Endothelial cell of umbilical vein (primary cell): ENCODE measurements at regions not wholly inside any gene's neighbourhood (a gene's known extent, or its start where the extent isn't known, plus 50 kb on each side); places are given as distances from the start of the nearest gene placed in this dataset.

Experiments used
- BruUV-seq: library from RNA; stranded (reverse); fragments of 400-500 nt; replicated peaks from 2 replicates; lab custom pipeline; 2021; lab: Mats Ljungman, UMichigan
- CTCF ChIA-PET: fragments of 300-600, 350-600 bp; sonication (Branson Sonifier 250); formaldehyde crosslinking; loops from one replicate; lab custom pipeline; 2021; ENCODE audit warnings: antibody characterized with exemption, inconsistent platforms; lab: Charles Lee
- POLR2A ChIA-PET: fragments of 300-600, 350-600 bp; sonication (Branson Sonifier 250); formaldehyde crosslinking; loops from one replicate; lab custom pipeline; 2021; ENCODE audit warnings: antibody characterized with exemption, inconsistent platforms; lab: Charles Lee
- DNase-seq: peaks from one replicate; pipeline ENCODE4 v3.0.0-alpha.2; 2011; ENCODE audit warnings: low read depth, low spot score
- FAIRE-seq: peaks from 2 replicates; lab custom pipeline; 2011; peaks lifted over from hg19 to GRCh38; lab: Jason Lieb, UNC
- H2AFZ ChIP-seq: 2 replicates; pipeline ENCODE4 v1.6.0; 2012; ENCODE audit warnings: low read depth, low read length, control low read depth, inconsistent platforms
- H3K27ac ChIP-seq: 2 replicates; pipeline ENCODE4 v1.5.1; 2011; ENCODE audit warnings: low read depth, mild to moderate bottlenecking, control low read depth, low read length, moderate library complexity; ENCODE audit not compliant: insufficient read depth
- H3K27me3 ChIP-seq, 2 experiments: 2 replicates each; pipeline versions ENCODE4 v1.6.0 to v1.6.1; 2011; ENCODE audit warnings: low read length in 2 of 2, mixed read lengths in 1 of 2; ENCODE audit not compliant: control insufficient read depth in 2 of 2, insufficient read depth in 2 of 2
- H3K36me3 ChIP-seq, 2 experiments: 2 replicates in 1 of 2; 3 replicates in 1 of 2; pipeline ENCODE4 v1.5.1; 2011; ENCODE audit warnings: low read length in 2 of 2, mild to moderate bottlenecking in 1 of 2, moderate library complexity in 1 of 2; ENCODE audit not compliant: control insufficient read depth in 2 of 2, insufficient read depth in 2 of 2; ENCODE audit errors: extremely low read depth in 1 of 2
- H3K4me1 ChIP-seq: 3 replicates; pipeline ENCODE4 v1.5.1; 2011; ENCODE audit warnings: mild to moderate bottlenecking, low read length; ENCODE audit not compliant: control insufficient read depth, insufficient read depth; ENCODE audit errors: extremely low read depth
- H3K4me2 ChIP-seq: 2 replicates; pipeline ENCODE4 v1.6.1; 2011; ENCODE audit warnings: low read length, control low read depth, mixed read lengths; ENCODE audit not compliant: insufficient read depth
- H3K4me3 ChIP-seq, 3 experiments: fragments of 200-600 bp in 1 of 3; sonication (generic), shearing (Covaris generic) in 1 of 3; replicated peaks in 1 of 3; 2 replicates each; pipeline ENCODE4 v1.5.1; 2011 to 2016; ENCODE audit warnings: control low read depth in 3 of 3, low read length in 3 of 3, mild to moderate bottlenecking in 2 of 3, inconsistent platforms in 1 of 3, low read depth in 1 of 3, moderate library complexity in 1 of 3; ENCODE audit not compliant: insufficient read depth in 1 of 3
- H3K79me2 ChIP-seq: 2 replicates; pipeline ENCODE4 v1.6.0; 2012; ENCODE audit warnings: low read length, inconsistent platforms; ENCODE audit not compliant: control insufficient read depth, insufficient read depth
- H3K9ac ChIP-seq: replicated peaks from 2 replicates; pipeline ENCODE3; 2011; ENCODE audit warnings: low read length, control low read depth; ENCODE audit not compliant: insufficient read depth; ENCODE audit errors: extremely low read depth
- H3K9me1 ChIP-seq: replicated peaks from 3 replicates; pipeline ENCODE4 v1.6.0; 2011; ENCODE audit warnings: mild to moderate bottlenecking, low read length; ENCODE audit not compliant: control insufficient read depth, insufficient read depth; ENCODE audit errors: extremely low read depth
- H3K9me3 ChIP-seq: replicated peaks from 2 replicates; pipeline ENCODE4 v1.5.1; 2012; ENCODE audit warnings: low read length, inconsistent platforms; ENCODE audit not compliant: control insufficient read depth, insufficient read depth
- H4K20me1 ChIP-seq: replicated peaks from 2 replicates; pipeline ENCODE3; 2011; ENCODE audit warnings: mild to moderate bottlenecking, low read length; ENCODE audit not compliant: control insufficient read depth, insufficient read depth; ENCODE audit errors: extremely low read depth
- EZH2 ChIP-seq: IDR thresholded peaks from 2 replicates; pipeline ENCODE4 v1.6.1; 2012; ENCODE audit warnings: borderline replicate concordance, low read depth, mild to moderate bottlenecking, moderate library complexity, low read length, inconsistent platforms; ENCODE audit not compliant: severe bottlenecking
- FOS ChIP-seq: IDR thresholded peaks from 2 replicates; pipeline ENCODE4 v1.6.1; 2011; ENCODE audit warnings: mild to moderate bottlenecking, low read length, moderate library complexity, borderline replicate concordance; ENCODE audit not compliant: insufficient read depth
- GATA2 ChIP-seq: IDR thresholded peaks from 2 replicates; pipeline ENCODE4 v1.7.0; 2011; ENCODE audit warnings: low read depth, mild to moderate bottlenecking, moderate library complexity, mixed read lengths, low read length; ENCODE audit not compliant: insufficient read length, insufficient read depth
- JUN ChIP-seq: IDR thresholded peaks from 2 replicates; pipeline ENCODE4 v1.6.1; 2011; ENCODE audit warnings: borderline replicate concordance, low read depth; ENCODE audit not compliant: insufficient read length, insufficient read depth
- MYC ChIP-seq: IDR thresholded peaks from one replicate; pipeline ENCODE4 v1.6.1; 2011; ENCODE audit warnings: mild to moderate bottlenecking, low read depth, low read length
- POLR2A ChIP-seq: IDR thresholded peaks from 2 replicates; pipeline ENCODE4 v1.6.1; 2012; ENCODE audit warnings: low read depth, mild to moderate bottlenecking, control low read depth, low read length
- POLR2AphosphoS5 ChIP-seq: IDR thresholded peaks from 2 replicates; pipeline ENCODE4 v1.6.1; 2012; ENCODE audit warnings: low read depth, mild to moderate bottlenecking, control low read depth, low read length, moderate library complexity; ENCODE audit not compliant: insufficient read depth
- dilution Hi-C: fragments of 300-500 bp; cut with MboI; formaldehyde crosslinking; loops from one replicate; pipeline ENCODE4 v1.15.0; 2019; ENCODE audit warnings: low sequenced_read_pairs; ENCODE audit not compliant: extremely low pct_ligation_motif_present
- intact Hi-C: fragments of 100-400 bp; cut with micrococcal nuclease; formaldehyde crosslinking; loops from one replicate; pipeline ENCODE4 v1.10.0; 2022
- TF ChIP-seq, protein P1 (sequence below): IDR thresholded peaks from 2 replicates; pipeline ENCODE4 v1.6.1; 2011; ENCODE audit not compliant: insufficient read depth, insufficient read length
- TF ChIP-seq, protein P2 (sequence below), 2 donors: IDR thresholded peaks; 1 replicate in 1 of 2; 2 replicates in 1 of 2; pipeline ENCODE4 v1.5.1; 2011; ENCODE audit warnings: low read length in 2 of 2, mild to moderate bottlenecking in 2 of 2, moderate library complexity in 2 of 2, control low read depth in 1 of 2, inconsistent platforms in 1 of 2, low read depth in 1 of 2; ENCODE audit not compliant: insufficient read depth in 1 of 2; ENCODE audit errors: extremely low read depth in 1 of 2

DNA sequence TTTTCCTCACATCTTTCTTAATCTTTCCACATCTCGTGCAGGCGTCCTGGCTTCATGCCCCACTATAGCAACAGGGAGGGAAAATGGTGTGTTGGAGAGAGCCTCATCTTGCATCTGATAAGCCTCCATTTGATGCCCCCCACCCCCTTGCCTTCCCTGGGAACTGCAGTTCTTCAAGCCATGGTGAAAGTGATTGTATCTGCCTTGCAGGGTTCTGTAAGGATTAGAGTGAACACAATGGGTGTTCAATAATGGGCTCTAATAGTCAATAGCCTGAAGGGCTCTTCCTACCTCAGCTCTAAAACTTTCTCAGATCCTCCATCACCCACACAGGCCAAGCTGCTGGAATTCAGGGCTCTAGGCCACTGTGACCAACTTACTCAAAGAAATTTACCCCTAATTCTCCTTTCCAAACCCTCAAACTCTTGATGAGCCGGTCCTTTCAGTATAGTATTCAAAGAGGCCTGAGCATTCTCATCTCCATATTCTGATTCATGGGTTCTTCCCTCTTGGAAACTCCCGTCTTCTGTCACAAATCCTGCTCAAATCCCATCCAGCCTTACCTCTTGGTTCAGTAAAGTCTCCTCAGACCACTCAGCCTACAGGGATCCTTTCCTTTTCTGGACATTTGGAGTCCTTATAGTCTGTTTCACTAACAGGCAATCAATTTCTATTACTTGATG lies 128.3 kb upstream of the TRIM2 start:
- POLR2A ChIA-PET, result no interaction called here
- intact Hi-C loops, result no loop called here

More for the DNA sequence above, 128.3 kb upstream of the TRIM2 start:
- H3K9me1 ChIP-seq, result no peaks in the 10 kb centered on the region
- no peak overlapping the region for H3K4me3 ChIP-seq
- no peaks in the 10 kb centered on the region for H3K4me1 ChIP-seq
- H3K9me3 ChIP-seq, result no peaks in the 10 kb centered on the region
- no peak overlapping the region for H3K4me2 ChIP-seq
- dilution Hi-C loops, result no loop called here
- H3K27me3 ChIP-seq, result peaks cover 0 to 2% of the 10 kb centered on the region in 2 experiments
- H3K9ac ChIP-seq, result no peak overlapping the region
- DNase-seq, result no peak
- no peak overlapping the region for H2AFZ ChIP-seq
- no TSS peak for BruUV-seq
- FAIRE-seq, result no peak
- H3K79me2 ChIP-seq, result no peaks in the 10 kb centered on the region
- CTCF ChIA-PET, result interaction anchor here (1.9 kb wide), 1 partner anchor 10 kb away, joined by 10 read pairs; no protein-coding TSS in a partner anchor
- H3K27ac ChIP-seq, result no peak overlapping the region
- no peaks in the 10 kb centered on the region for H3K36me3 ChIP-seq
- H4K20me1 ChIP-seq, result no peaks in the 10 kb centered on the region
- TF ChIP-seq FOS, result no peak
- TF ChIP-seq POLR2A, result no peak
- TF ChIP-seq JUN, result no peak
- TF ChIP-seq EZH2, result no peak
- TF ChIP-seq GATA2, result no peak
- TF ChIP-seq, protein P1, sequence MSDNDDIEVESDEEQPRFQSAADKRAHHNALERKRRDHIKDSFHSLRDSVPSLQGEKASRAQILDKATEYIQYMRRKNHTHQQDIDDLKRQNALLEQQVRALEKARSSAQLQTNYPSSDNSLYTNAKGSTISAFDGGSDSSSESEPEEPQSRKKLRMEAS, result no peak
- no peak for TF ChIP-seq POLR2AphosphoS5
- no peak for TF ChIP-seq MYC
- TF ChIP-seq, protein P2, sequence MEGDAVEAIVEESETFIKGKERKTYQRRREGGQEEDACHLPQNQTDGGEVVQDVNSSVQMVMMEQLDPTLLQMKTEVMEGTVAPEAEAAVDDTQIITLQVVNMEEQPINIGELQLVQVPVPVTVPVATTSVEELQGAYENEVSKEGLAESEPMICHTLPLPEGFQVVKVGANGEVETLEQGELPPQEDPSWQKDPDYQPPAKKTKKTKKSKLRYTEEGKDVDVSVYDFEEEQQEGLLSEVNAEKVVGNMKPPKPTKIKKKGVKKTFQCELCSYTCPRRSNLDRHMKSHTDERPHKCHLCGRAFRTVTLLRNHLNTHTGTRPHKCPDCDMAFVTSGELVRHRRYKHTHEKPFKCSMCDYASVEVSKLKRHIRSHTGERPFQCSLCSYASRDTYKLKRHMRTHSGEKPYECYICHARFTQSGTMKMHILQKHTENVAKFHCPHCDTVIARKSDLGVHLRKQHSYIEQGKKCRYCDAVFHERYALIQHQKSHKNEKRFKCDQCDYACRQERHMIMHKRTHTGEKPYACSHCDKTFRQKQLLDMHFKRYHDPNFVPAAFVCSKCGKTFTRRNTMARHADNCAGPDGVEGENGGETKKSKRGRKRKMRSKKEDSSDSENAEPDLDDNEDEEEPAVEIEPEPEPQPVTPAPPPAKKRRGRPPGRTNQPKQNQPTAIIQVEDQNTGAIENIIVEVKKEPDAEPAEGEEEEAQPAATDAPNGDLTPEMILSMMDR (IDR thresholded peaks at IDR 0.05; ENCODE audit: extremely low read depth in 1 of 2, insufficient read depth in 1 of 2, low read depth in 1 of 2, low read length in 2 of 2), result no peak
